ENCODE measurements at regions not wholly inside any gene's neighbourhood (a gene's known extent, or its start where the extent isn't known, plus 50 kb on each side); places are given as distances from the start of the nearest gene placed in this dataset.

DNA sequence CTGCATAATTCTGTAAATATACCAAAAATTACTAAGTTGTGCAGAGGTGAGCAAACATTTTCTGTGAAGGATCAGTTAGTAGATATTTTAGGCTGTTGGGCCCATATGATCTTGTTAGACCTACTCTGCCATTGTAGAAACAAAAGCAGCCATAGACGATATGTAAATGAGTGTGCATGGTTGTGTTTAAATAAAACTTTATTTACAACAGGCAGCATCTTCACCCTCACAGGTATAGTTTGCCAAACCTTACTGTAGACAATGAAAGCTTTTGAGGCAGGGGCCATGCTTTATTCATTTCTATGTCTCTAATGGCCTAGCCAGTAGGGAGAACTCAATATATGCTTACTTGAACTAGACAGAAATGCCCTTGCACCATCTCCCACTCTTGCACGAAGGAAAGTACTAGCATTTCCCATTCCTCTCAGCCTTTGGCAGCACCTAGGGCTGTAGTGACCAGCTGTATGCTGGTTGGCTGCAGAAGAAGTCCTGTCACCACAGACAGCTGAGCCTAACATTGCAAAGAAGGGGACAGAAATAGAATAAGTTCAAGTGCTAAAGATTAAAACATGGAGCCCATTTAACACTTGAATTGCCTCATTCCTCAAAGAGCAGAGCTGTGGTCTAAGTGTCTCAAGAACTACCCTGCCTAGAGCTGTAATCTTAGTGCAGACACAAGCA, 305.1 kb upstream of the MGAT5 start:
- TF ChIP-seq, protein P1, sequence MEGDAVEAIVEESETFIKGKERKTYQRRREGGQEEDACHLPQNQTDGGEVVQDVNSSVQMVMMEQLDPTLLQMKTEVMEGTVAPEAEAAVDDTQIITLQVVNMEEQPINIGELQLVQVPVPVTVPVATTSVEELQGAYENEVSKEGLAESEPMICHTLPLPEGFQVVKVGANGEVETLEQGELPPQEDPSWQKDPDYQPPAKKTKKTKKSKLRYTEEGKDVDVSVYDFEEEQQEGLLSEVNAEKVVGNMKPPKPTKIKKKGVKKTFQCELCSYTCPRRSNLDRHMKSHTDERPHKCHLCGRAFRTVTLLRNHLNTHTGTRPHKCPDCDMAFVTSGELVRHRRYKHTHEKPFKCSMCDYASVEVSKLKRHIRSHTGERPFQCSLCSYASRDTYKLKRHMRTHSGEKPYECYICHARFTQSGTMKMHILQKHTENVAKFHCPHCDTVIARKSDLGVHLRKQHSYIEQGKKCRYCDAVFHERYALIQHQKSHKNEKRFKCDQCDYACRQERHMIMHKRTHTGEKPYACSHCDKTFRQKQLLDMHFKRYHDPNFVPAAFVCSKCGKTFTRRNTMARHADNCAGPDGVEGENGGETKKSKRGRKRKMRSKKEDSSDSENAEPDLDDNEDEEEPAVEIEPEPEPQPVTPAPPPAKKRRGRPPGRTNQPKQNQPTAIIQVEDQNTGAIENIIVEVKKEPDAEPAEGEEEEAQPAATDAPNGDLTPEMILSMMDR (IDR thresholded peaks at IDR 0.05): no peak
- TF ChIP-seq POLR2AphosphoS5 (IDR thresholded peaks at IDR 0.05) (no peak), POLR2A (IDR thresholded peaks at IDR 0.05) (no peak)
